NCI-H526 treated with DMSO at 0.1 percent for 48 hours (cell line): ENCODE measurements at regions not wholly inside any gene's neighbourhood (a gene's known extent, or its start where the extent isn't known, plus 50 kb on each side); places are given as distances from the start of the nearest gene placed in this dataset.
A peak's percentile ranks its signal among the peaks of the same experiment; 100 is the strongest.

Experiments used
- DNase-seq: peaks from one replicate; lab custom pipeline; 2025; lab: John Stamatoyannopoulos, UW

DNA sequence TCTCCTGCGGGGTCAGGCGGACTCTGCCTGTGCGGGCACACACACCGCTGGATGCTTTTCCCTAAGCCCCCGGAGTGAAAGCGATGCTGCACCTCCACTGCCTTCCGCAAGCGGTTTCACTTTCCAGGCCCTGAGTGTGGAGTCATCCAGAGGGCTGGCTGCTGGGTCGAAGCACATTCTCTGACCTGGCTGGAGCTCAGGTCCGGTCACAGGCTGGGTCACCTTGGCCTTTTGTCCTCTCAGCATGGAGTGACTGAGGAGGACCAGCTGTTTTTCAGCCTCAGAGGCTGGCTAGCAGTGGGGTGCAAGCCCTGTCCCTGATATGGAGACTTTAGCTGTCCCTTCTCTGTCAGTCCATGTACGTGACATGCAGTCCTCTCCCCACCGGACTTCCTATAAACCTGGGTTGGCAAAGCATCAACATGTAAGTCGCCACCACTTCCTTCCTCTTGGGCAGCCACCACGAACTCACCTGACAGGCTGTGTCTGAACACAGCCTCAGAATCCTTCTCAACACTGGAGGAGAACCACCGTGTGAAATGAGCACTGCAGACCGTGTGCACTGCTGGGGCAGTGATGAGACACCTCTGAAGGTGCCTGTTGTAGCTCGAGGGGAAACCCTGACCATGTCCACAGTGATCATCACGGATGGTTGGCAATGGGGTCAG is 51.3 kb downstream of the GADD45G start:
- no peak for DNase-seq

DNA sequence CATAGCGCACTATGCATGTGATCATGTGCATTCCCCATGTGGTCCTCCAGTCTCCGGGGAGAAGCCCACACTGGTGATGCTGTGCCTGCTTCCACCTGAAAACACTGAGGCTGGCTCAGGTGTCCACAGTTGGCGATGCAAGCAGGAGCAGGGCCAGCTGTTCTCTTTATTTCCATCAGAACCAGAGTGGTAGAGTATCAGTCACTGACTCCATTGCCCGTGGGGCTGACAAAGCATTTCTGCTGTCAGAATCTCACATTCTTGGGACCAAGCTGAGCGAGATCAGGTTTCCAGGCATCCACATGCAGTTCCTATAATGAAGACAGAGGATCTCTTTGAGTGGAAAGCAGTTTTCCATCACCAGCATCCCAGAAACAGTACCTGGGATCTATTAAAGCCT is 52.5 kb downstream of the GADD45G start:
- DNase-seq, result no peak

GRCh38 chr9:89657765-89658164 is 53.0 kb downstream of the GADD45G start:
- no peak for DNase-seq

- no peak for DNase-seq
Observed at GRCh38 chr9:89658401-89658800, 53.6 kb downstream of the GADD45G start.

GRCh38 chr9:89658931-89659330 is 54.1 kb downstream of the GADD45G start:
- no peak for DNase-seq

GRCh38 chr9:89659473-89659872 is 54.7 kb downstream of the GADD45G start:
- DNase-seq, result no peak

DNA sequence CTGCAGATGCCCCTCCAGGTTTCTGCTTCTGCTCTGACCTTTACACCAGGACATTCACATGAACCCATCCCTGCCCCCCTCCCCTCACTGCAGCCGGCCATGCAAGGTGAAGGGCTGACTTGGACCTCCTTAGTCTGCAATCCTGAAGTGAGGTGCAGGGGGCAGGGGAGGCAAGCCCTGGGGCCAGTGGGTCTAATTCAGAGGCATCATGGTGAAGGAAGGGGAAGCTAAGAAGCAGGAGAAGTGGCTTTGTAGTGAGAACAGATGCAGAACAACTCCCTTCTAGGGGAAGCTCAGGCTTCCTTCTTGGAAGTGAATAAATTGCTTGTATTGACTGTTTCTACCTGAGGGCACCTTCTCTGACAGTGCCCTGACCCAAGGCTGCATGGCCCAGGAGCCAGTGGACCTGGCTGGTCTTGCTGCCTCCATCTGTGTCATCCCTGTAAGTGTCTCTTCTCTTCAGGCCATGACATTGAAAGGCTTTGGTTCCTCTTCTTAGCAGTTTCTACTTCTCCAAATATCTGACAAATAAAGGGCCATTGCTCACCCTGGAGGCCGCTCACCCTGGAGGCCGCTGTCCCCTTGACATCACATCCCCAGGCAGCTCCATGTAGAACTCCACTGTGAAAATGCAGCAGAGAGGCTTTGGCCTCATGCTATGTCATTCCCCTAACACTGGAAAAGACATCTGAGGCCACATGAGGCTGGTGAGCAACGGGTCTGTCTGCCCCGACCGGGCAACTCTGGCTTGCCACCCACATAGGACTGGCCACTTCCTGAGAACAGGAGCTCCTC is 55.3 kb downstream of the GADD45G start:
- DNase-seq, result no peak

GRCh38 chr9:89661391-89661949 is 56.7 kb downstream of the GADD45G start:
- DNase-seq, result no peak

GRCh38 chr9:89661956-89662717 is 57.3 kb downstream of the GADD45G start:
- peak; percentile 78 for DNase-seq

DNA sequence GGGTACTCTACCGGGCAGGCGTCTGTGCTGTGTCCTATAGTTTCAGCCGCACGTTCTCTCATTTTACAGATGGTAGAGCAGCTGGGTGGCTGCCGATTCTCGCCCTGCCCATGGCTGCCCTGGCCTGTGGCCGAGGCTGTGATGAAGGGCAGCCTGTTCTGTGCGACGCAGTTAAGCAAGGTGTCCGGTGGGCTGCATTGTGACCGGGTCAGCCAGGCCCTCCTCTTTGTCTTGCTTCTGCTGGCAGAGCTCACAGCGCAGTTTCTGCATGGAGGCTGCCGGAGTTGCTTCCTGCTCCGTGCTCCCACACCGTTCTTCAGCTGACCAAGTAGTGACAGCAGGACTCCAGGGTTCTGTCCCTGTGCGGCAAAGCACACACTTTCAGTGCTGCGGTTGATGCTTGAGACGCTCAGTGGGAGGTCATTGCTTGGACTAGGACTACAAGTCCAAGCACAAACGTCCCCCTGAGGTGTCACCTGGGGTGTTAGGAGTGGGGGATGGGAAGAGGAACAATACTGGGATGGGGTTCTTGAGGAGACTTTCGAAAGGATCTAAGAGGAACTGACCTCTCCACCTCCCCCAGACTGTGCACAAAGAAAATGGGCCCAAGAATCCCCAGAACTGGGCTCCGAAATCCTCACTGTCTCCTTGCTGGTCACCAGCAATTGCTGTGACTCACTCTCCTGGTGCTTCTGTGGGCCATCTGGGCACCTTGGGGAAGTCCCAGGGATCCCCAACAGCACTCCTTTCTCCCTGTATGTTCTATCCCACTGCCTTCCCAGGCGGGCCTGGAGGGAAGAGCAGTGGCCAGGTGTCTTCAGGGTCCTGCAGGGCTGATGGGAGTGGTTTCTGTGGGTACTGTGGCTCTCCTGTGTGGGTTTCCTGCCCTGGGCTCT is 58.2 kb downstream of the GADD45G start:
- DNase-seq, result no peak

DNA sequence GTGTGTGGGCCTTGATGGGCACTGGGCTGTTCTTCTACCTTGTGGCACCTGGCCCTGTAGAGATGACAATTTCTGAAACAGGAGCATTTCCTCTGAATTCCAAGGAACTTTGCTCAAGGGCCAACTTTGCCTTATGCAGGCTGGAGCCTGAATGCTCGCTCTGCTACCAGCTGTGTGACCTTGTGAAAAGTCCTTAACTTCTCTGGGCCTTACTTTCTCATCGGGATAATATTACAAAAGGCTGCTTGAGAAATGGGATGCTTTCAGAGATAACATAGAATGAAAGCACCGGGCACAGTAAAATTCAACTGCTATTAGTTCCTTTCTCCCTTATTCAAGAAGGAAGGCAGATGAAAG is 58.8 kb downstream of the GADD45G start:
- DNase-seq, result no peak

DNA sequence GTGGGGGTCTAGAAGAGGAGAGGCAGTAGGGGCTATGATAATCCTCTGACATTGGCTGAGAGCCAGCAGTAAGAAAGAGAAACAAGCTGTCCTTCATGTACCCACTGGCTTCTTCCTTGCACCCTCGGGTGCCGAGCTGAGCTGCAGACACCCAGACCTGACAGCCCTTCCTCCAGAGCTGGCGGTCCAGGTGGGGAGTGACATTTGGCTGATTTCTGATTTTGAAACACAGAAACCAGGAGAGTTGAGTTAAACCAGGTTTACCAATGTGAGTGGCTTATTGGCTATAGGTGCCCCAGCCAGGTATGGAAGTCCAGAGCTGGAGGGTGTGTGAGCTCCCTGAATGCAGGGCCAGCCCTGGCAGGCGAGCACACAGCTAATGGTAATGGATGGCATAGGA is 59.2 kb downstream of the GADD45G start:
- no peak for DNase-seq

GRCh38 chr9:89664896-89665329 is 60.1 kb downstream of the GADD45G start:
- DNase-seq, result peak; percentile 86

- no peak for DNase-seq
Observed at GRCh38 chr9:89666364-89666763, 61.6 kb downstream of the GADD45G start.

GRCh38 chr9:89666950-89667349 is 62.1 kb downstream of the GADD45G start:
- no peak for DNase-seq

DNA sequence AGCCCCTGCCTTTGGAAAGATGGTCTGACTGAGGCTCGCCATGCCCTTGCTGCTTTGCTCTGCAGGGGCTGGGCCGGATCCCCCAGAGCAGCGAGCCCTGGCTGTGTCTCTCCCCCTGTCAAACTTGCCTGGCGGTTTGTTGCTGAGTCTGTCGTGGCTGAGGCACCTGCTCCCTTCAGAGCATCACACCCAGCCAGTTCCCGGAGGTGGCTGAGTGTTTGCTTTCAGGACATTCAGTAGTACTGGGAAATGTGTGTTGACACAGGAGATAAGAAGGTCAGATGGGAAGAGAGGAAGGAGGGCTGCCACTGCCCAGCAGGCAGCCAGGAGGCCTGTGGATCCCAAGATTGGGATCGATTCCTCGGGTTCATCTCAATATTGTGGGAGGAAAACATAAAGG is 62.9 kb downstream of the GADD45G start:
- DNase-seq, result no peak

- DNase-seq, result no peak
Observed at GRCh38 chr9:89668216-89668865, 63.5 kb downstream of the GADD45G start.

- no peak for DNase-seq
Observed at GRCh38 chr9:89668866-89669246, 64.0 kb downstream of the GADD45G start.

DNA sequence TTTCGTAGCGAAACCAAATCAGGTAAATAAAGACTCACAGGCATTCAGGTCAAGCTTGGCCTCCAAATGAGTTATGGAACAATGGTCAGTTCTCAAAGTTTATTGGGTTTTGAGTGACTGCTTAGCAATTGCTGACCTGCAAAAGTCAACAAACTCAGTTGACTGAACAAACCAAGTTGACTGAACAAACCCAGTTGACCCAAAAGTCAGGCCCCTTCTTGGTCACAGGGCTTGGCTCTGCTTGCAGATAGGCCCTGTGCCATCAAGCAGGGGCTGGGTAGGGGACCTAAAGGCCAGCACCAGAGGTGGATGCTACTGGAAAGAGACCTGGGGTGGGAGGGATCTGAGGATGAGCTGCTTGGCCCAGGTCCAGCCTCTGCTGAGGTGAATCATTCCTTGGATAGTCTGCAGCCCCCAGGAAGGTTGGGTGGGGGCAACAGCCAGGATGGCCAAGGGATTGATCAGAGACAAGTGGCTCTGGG is 64.6 kb downstream of the GADD45G start:
- DNase-seq, result no peak

- DNase-seq, result no peak
Observed at GRCh38 chr9:89670114-89670513, 65.3 kb downstream of the GADD45G start.
